ENCODE measurements at regions not wholly inside any gene's neighbourhood (a gene's known extent, or its start where the extent isn't known, plus 50 kb on each side); places are given as distances from the start of the nearest gene placed in this dataset.

DNA sequence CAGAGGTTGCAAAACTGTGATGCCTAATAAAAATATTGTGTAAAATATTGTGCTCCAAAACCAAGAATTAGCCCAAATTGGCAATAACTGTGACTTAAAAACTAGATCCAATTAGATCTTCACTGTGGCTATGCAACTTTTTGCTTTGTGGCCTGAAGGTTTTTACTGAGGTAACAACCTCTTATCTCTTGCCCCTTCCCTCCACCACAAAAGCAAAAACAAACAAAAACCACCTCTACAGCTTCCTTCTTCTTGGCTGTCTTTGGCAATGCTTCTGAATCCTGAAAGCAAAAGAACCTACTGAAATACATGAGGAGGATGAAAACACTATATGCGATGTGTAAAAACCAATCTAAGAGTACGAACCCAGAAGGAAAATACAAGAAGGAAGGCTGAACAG, 226.7 kb upstream of the MBL2 start:
- Histone ChIP-seq H3K36me3 (ENCODE audit: control insufficient read depth, insufficient read depth, low read length) (no peaks in the 10 kb centered on the region), H3K27me3 (ENCODE audit: control insufficient read depth, insufficient read depth, low read length) (no peaks in the 10 kb centered on the region), H3K4me3 (ENCODE audit: low read depth, low read length) (no peak overlapping the region)
- TF ChIP-seq, protein P1, sequence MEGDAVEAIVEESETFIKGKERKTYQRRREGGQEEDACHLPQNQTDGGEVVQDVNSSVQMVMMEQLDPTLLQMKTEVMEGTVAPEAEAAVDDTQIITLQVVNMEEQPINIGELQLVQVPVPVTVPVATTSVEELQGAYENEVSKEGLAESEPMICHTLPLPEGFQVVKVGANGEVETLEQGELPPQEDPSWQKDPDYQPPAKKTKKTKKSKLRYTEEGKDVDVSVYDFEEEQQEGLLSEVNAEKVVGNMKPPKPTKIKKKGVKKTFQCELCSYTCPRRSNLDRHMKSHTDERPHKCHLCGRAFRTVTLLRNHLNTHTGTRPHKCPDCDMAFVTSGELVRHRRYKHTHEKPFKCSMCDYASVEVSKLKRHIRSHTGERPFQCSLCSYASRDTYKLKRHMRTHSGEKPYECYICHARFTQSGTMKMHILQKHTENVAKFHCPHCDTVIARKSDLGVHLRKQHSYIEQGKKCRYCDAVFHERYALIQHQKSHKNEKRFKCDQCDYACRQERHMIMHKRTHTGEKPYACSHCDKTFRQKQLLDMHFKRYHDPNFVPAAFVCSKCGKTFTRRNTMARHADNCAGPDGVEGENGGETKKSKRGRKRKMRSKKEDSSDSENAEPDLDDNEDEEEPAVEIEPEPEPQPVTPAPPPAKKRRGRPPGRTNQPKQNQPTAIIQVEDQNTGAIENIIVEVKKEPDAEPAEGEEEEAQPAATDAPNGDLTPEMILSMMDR (IDR thresholded peaks at IDR 0.05; ENCODE audit: insufficient read depth, low read depth, low read length): no peak
- ChIA-PET POLR2A (no interaction called here), CTCF (no interaction called here)
- DNase-seq (ENCODE audit: low read depth): no peak

DNA sequence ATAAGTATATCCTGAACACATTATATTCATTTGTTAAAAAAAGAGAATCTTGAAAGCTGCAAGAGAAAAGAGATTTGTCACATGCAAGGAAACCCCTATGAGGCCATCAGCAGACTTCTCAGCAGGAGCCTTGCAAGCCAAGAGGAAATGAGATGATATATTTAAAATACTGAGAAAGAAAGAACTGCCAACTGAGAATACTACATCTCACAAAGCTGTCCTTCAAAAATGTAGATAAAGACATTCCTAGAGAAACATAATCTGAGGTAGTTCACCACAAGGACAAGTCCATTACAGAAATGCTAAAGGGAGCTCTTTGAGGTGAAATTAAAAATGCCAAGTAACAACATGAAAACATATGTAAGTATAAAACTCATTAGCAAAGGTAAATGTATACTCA, 224.4 kb upstream of the MBL2 start:
- DNase-seq (ENCODE audit: low read depth): no peak
- CTCF ChIA-PET: no interaction called here
- TF ChIP-seq, protein P1 (IDR thresholded peaks at IDR 0.05; ENCODE audit: insufficient read depth, low read depth, low read length): no peak
- Histone ChIP-seq H3K36me3 (ENCODE audit: control insufficient read depth, insufficient read depth, low read length) (no peaks in the 10 kb centered on the region), H3K27me3 (ENCODE audit: control insufficient read depth, insufficient read depth, low read length) (no peaks in the 10 kb centered on the region), H3K4me3 (ENCODE audit: low read depth, low read length) (no peak overlapping the region)
- POLR2A ChIA-PET: no interaction called here

DNA sequence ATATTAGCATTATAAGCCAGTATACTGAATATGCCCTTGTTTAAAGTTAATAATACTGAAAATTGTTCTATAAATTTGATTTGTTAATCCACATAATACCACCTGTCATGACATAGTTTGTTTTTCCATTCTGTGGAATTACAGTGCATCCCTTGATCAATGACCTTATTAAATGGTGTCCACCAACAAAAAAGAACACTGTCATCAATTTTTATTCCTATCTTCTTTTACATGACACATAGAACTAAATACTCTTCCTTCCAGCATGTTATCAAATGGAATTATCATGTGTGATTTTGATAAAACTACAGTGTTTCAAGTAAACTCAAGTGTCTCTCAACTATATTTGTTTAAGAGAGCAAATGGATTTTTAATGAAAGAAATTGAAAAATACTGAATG, 221.8 kb upstream of the MBL2 start:
- DNase-seq (ENCODE audit: low read depth): no peak
- Histone ChIP-seq H3K4me3 (ENCODE audit: low read depth, low read length) (no peak overlapping the region), H3K36me3 (ENCODE audit: control insufficient read depth, insufficient read depth, low read length) (no peaks in the 10 kb centered on the region), H3K27me3 (ENCODE audit: control insufficient read depth, insufficient read depth, low read length) (no peaks in the 10 kb centered on the region)
- CTCF ChIA-PET: no interaction called here
- POLR2A ChIA-PET: no interaction called here
- TF ChIP-seq, protein P1 (IDR thresholded peaks at IDR 0.05; ENCODE audit: insufficient read depth, low read depth, low read length): no peak

DNA sequence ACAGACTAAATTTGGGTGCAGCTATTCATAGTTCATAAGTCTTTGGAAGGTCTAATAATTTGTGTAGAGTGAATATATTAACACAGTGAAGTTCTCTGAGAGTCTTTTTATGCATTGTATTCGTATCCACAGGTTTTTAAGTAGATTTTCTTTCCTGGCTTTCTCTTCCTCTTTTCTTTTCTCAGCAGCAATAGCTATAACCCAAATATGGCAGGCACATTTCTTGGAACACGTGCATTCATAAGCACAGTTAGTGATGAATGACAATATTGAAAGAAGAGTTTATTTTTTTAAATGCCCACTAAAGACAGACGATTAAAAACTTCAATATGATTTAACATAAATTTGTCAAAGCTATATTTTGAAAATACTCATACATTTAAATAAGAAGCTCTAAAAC, 220.5 kb upstream of the MBL2 start:
- DNase-seq (ENCODE audit: low read depth): no peak
- CTCF ChIA-PET: no interaction called here
- no peaks in the 10 kb centered on the region for H3K36me3 ChIP-seq (ENCODE audit: control insufficient read depth, insufficient read depth, low read length)
- H3K4me3 ChIP-seq (ENCODE audit: low read depth, low read length): no peak overlapping the region
- POLR2A ChIA-PET: no interaction called here
- TF ChIP-seq, protein P1 (IDR thresholded peaks at IDR 0.05; ENCODE audit: insufficient read depth, low read depth, low read length): no peak
- no peaks in the 10 kb centered on the region for H3K27me3 ChIP-seq (ENCODE audit: control insufficient read depth, insufficient read depth, low read length)

DNA sequence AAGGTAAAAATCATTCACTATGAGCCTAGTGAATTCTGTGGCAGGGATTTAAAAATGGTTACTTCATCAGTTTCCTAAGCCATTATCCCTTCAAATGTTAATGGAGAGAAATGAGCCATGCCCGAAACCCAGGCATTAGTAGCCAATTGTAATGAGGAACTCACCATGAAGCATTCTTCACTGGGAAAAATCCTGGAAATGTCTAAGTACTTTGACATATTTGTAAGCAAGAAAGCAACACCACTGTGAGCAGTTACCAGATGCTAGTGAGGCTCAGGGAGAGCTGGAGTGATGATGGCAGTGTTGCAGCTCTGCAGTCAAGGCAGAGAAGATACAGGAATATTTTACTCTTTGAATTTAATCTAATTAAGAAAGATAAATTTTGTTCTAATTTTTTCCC, 220.0 kb upstream of the MBL2 start:
- H3K4me3 ChIP-seq (ENCODE audit: low read depth, low read length): no peak overlapping the region
- H3K36me3 ChIP-seq (ENCODE audit: control insufficient read depth, insufficient read depth, low read length): no peaks in the 10 kb centered on the region
- no peaks in the 10 kb centered on the region for H3K27me3 ChIP-seq (ENCODE audit: control insufficient read depth, insufficient read depth, low read length)
- ChIA-PET POLR2A (no interaction called here), CTCF (no interaction called here)
- TF ChIP-seq, protein P1 (IDR thresholded peaks at IDR 0.05; ENCODE audit: insufficient read depth, low read depth, low read length): no peak
- no peak for DNase-seq (ENCODE audit: low read depth)
